HG03354 (cell line): ENCODE measurements at regions not wholly inside any gene's neighbourhood (a gene's known extent, or its start where the extent isn't known, plus 50 kb on each side); places are given as distances from the start of the nearest gene placed in this dataset.

Experiments used
- ATAC-seq: cut with Tn5 transposase; IDR thresholded peaks from one replicate; pipeline ENCODE4 v1.9.1; 2021; ENCODE audit warnings: mild to moderate bottlenecking; ENCODE audit not compliant: unreplicated experiment, poor library complexity, severe bottlenecking

GRCh38 chr6:156057869-156058268 is 602.2 kb upstream of the NOX3 start:
- ATAC-seq = no peak

- no peak for ATAC-seq
Measured at GRCh38 chr6:156056085-156056484, 600.4 kb upstream of the NOX3 start.

- no peak for ATAC-seq
Measured at GRCh38 chr6:156053626-156054025, 598.0 kb upstream of the NOX3 start.

- no peak for ATAC-seq
Measured at GRCh38 chr6:156046841-156047449, 591.3 kb upstream of the NOX3 start.

GRCh38 chr6:156046268-156046665 is 590.6 kb upstream of the NOX3 start:
- ATAC-seq = no peak

DNA sequence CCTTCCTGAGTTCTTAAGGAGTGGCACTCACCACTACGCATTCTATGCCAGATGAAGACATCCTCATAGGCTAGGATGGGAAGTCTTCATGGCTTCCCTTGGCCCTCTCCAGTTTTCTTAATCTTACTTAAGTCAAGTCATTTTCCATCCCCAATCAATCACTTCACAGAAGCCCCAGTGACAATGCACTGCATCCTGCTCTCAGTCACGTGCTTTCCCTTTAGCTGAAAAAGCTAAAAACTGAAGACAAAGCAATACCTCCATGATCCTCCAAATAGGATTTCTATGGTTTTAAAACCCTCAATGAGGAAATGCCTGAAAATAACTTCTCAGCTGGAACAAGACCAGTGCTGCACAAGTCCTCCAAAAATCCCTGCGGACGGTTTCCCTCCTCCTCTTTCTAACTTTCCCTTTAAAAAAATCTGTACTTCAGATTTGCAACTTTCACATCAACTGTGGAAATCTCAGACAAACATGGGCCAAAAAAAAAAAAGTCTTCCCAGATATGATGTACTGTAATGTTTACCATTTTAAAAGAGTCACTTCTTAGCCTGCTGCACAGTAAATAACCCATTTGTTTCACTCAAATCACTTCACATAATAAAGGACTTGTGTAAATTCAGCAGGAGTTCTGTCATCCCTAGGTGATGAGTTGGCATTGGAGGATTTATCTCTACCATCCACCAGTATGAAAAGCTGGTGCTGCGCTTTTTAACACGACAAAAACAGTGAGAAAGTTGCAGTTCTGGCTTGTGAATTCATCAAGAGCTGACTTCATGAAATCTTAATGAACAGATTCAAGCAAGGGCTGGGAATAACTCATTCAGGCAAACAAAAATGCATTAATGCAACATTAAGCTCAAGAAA is 590.0 kb upstream of the NOX3 start:
- no peak for ATAC-seq

- ATAC-seq = no peak
Measured at GRCh38 chr6:156033598-156033997, 578.0 kb upstream of the NOX3 start.

DNA sequence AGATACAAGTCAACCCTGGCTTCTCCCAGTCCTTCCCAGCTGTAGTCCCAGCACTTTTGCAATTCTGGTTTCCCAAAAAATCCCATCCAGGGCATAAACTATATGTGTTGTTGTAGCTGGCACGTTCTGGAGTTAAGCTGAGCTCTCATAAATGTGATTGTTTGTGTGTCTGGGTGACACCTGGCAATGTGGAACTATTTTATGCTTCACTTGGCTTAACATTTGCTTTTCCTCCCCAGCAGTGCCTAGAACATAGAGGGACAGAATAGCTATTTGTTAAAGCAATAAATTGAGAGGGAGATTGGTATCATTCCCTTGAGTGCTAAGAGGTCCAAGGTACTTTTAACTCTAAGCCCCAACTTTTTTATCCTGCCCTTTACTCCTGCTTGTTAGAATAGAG is 575.9 kb upstream of the NOX3 start:
- no peak for ATAC-seq

GRCh38 chr6:156030053-156030452 is 574.4 kb upstream of the NOX3 start:
- no peak for ATAC-seq

- no peak for ATAC-seq
Measured at GRCh38 chr6:156029286-156029985, 573.8 kb upstream of the NOX3 start.

- ATAC-seq = no peak
Measured at GRCh38 chr6:156028335-156029131, 572.9 kb upstream of the NOX3 start.

- no peak for ATAC-seq
Measured at GRCh38 chr6:156027248-156027626, 571.6 kb upstream of the NOX3 start.

- ATAC-seq = no peak
Measured at GRCh38 chr6:156026486-156027247, 571.0 kb upstream of the NOX3 start.

- ATAC-seq = no peak
Measured at GRCh38 chr6:156024339-156024738, 568.7 kb upstream of the NOX3 start.

DNA sequence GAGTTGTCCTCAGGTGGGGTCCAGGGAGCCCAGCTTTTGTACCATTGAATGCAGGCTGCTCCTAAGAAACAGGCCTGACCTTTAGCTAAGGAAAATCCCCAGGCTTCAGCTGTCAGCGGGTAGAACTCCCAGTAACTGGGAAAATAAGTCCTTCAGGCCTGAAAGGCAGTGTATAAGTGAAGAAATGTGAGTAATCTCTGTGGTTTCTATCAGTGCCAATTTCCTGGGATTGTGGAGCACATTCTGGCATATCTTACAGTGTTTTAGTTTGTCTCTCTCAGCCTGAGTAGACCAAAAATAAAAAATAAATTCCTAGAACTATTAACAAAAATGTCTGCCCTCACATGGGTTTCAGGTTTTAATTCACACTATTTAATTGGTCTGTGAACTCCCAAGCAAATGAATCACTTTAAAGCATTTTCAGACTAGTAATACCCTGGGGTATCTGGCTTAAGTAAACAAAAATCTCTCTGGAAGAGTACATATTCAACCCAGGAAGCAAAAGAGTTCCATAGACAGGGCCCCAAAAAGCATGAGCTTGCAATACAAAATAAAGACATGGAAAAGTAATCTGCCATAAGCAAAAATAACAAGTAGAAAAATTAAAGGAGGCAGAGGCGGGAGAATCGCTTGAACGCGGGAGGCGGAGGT is 566.2 kb upstream of the NOX3 start:
- no peak for ATAC-seq

DNA sequence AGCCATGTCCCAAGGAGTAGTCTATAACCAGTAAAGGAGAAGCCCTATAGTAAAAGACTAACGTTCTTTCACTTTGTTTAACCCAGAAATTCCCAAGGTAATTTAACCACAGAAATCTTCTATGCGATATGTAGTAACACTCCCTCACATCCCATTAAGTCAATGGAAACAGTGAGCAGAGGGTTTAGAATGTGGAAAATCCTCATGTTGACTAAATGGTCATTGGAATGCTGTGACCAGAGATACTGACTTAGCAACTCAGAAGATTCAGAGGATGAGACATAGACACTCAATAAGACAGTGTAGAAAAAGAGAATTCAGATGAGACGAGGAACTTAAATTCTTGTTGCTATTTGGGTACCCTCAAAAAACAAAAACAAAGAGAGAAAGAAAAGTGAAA is 562.2 kb upstream of the NOX3 start:
- no peak for ATAC-seq

GRCh38 chr6:156016186-156016976 is 560.7 kb upstream of the NOX3 start:
- ATAC-seq = no peak

DNA sequence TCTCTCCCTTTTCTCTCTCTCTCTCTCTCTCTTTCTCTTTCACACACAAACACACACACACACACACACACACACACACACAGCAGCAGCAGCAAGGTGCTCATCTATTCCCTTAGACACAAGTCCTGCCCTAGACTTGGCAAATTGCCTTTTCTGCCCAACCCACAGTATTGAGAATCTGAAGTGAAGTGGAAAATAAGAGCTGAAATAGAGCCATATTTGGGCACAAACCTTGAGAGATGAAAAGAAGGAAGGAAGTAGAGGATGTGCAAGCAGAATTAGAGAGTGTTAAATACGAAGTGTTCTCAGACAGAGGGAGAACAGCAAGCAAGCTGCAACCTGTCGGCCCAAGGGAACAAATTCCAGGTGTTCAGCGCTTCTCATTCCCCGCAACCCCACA is 557.5 kb upstream of the NOX3 start:
- no peak for ATAC-seq
